ENCODE measurements at regions not wholly inside any gene's neighbourhood (a gene's known extent, or its start where the extent isn't known, plus 50 kb on each side); places are given as distances from the start of the nearest gene placed in this dataset.

GRCh38 chr11:80745416-80745815, 1304.6 kb upstream of the TENM4 start:
- TF ChIP-seq, protein P1, sequence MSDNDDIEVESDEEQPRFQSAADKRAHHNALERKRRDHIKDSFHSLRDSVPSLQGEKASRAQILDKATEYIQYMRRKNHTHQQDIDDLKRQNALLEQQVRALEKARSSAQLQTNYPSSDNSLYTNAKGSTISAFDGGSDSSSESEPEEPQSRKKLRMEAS (IDR thresholded peaks at IDR 0.05) = no peak
- no peak for TF ChIP-seq TCF12 (IDR thresholded peaks at IDR 0.05; ENCODE audit: low read depth)
- no peak for TF ChIP-seq RAD21 (IDR thresholded peaks at IDR 0.05; ENCODE audit: low read depth)

All from Ishikawa (cell line).